ENCODE measurements at regions not wholly inside any gene's neighbourhood (a gene's known extent, or its start where the extent isn't known, plus 50 kb on each side); places are given as distances from the start of the nearest gene placed in this dataset.

DNA sequence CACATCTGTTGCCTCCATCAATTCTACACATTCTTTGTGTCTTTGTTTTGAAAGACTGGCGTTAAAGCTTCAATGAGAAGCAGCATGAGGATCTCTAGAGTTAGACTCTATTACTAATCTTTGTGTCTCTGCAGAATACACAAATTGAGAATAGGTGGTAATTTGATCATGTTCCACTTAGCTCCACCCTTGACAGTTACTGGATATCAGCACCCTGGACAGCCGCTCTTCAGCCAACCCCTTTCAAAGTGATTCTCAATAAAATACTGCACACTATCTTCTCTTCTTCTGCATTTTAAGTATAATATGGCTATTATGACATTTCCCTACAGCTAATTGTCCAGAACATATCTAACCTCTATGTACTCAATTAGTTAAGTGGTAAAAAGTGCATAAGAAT is 54.3 kb upstream of the CNR1 start:
- Histone ChIP-seq H3K9me2 (replicated peaks; ENCODE audit: insufficient read depth, low read length) (no peaks in the 10 kb centered on the region), H3K27ac (ENCODE audit: low read depth, low read length) (no peak overlapping the region), H3K4me3 (ENCODE audit: insufficient read depth, low read length, poor library complexity, severe bottlenecking) (no peak overlapping the region), H3K79me2 (ENCODE audit: insufficient read depth, low read length) (no peaks in the 10 kb centered on the region), H4K20me1 (ENCODE audit: low read depth, low read length) (no peaks in the 10 kb centered on the region), H3F3A (ENCODE audit: insufficient read depth) (no peaks in the 10 kb centered on the region), H3K9me3 (ENCODE audit: insufficient read depth, low read length) (no peaks in the 10 kb centered on the region), H3K9ac (ENCODE audit: low read length) (no peak overlapping the region), H3K36me3 (ENCODE audit: low read length) (no peaks in the 10 kb centered on the region), H2AFZ (ENCODE audit: low read depth, low read length, severe bottlenecking) (no peak overlapping the region), H3K27me3 (ENCODE audit: low read length) (no peaks in the 10 kb centered on the region), H3K4me2 (ENCODE audit: low read depth, low read length, poor library complexity, severe bottlenecking) (no peak overlapping the region)
- TF ChIP-seq EZH2phosphoT487 (conservative IDR thresholded peaks at IDR 0.05; ENCODE audit: low read length): no peak
- TF ChIP-seq, protein P1, sequence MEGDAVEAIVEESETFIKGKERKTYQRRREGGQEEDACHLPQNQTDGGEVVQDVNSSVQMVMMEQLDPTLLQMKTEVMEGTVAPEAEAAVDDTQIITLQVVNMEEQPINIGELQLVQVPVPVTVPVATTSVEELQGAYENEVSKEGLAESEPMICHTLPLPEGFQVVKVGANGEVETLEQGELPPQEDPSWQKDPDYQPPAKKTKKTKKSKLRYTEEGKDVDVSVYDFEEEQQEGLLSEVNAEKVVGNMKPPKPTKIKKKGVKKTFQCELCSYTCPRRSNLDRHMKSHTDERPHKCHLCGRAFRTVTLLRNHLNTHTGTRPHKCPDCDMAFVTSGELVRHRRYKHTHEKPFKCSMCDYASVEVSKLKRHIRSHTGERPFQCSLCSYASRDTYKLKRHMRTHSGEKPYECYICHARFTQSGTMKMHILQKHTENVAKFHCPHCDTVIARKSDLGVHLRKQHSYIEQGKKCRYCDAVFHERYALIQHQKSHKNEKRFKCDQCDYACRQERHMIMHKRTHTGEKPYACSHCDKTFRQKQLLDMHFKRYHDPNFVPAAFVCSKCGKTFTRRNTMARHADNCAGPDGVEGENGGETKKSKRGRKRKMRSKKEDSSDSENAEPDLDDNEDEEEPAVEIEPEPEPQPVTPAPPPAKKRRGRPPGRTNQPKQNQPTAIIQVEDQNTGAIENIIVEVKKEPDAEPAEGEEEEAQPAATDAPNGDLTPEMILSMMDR (IDR thresholded peaks at IDR 0.05; ENCODE audit: insufficient read depth, low read length, poor library complexity, severe bottlenecking): no peak

DNA sequence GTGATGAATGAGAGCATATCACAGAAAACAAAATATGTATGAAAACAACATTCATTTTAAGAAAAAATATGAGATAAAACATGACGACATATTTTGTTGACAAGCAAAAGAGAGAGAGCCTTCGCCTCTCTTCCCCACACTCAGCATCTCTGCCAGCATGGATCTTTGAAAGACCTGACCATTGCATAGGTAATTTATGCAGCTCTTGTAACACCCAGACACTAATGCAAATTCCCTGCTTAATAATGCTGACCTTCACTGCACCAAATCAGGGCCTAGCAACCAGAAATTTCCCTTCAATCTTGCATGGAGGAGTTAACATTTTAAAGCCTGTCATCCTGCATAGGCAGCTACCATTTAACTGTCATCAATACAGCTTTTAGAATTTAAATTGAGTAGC is 50.0 kb upstream of the CNR1 start:
- Histone ChIP-seq H3F3A (ENCODE audit: insufficient read depth) (no peaks in the 10 kb centered on the region), H3K4me3 (ENCODE audit: insufficient read depth, low read length, poor library complexity, severe bottlenecking) (no peak overlapping the region), H3K27me3 (ENCODE audit: low read length) (no peaks in the 10 kb centered on the region), H4K20me1 (ENCODE audit: low read depth, low read length) (no peaks in the 10 kb centered on the region), H3K9ac (ENCODE audit: low read length) (no peak overlapping the region), H3K36me3 (ENCODE audit: low read length) (no peaks in the 10 kb centered on the region), H3K9me3 (ENCODE audit: insufficient read depth, low read length) (no peaks in the 10 kb centered on the region), H3K9me2 (replicated peaks; ENCODE audit: insufficient read depth, low read length) (no peaks in the 10 kb centered on the region), H2AFZ (ENCODE audit: low read depth, low read length, severe bottlenecking) (no peak overlapping the region), H3K4me2 (ENCODE audit: low read depth, low read length, poor library complexity, severe bottlenecking) (no peak overlapping the region), H3K27ac (ENCODE audit: low read depth, low read length) (no peak overlapping the region), H3K79me2 (ENCODE audit: insufficient read depth, low read length) (no peaks in the 10 kb centered on the region)
- TF ChIP-seq EZH2phosphoT487 (conservative IDR thresholded peaks at IDR 0.05; ENCODE audit: low read length): no peak
- TF ChIP-seq, protein P1 (IDR thresholded peaks at IDR 0.05; ENCODE audit: insufficient read depth, low read length, poor library complexity, severe bottlenecking): no peak
